ENCODE measurements at regions not wholly inside any gene's neighbourhood (a gene's known extent, or its start where the extent isn't known, plus 50 kb on each side); places are given as distances from the start of the nearest gene placed in this dataset.

DNA sequence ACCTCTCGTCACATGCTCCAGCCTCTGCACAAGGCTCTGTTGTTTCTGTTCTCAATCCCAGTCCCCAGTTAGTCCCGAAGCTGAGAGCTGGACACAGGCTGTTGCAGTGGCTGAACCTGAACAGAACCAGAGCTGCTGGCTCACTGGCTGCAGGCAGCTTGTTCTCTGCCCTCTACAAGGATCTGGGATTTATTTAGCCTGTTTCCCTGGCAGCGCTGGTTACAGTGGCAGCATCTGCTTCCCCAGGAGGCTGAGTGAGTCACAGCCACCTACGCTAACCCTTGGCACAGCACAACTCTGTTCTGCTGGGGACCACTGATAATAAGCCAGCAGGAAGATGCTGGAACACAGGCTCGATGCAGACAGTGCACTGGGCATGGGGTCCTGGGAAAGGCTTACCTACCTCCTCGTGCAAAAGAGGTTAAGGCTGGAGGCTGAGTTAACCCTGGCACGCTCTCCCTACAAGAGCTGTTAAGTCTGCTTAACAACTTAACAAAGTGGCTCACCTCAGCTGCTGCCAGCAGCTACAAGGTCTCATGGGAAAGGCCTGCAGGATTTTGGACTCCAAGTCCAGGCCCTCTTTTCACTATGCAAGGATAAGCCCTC, 299.6 kb downstream of the PCNX1 start:
- TF ChIP-seq SIN3A (IDR thresholded peaks at IDR 0.05; ENCODE audit: borderline replicate concordance, insufficient read depth, low read length), result no peak
- TF ChIP-seq POLR2AphosphoS5 (IDR thresholded peaks at IDR 0.05; ENCODE audit: low read depth, low read length), result no peak
- TF ChIP-seq TAF1 (IDR thresholded peaks at IDR 0.05; ENCODE audit: borderline replicate concordance, insufficient read depth, low read length), result no peak

DNA sequence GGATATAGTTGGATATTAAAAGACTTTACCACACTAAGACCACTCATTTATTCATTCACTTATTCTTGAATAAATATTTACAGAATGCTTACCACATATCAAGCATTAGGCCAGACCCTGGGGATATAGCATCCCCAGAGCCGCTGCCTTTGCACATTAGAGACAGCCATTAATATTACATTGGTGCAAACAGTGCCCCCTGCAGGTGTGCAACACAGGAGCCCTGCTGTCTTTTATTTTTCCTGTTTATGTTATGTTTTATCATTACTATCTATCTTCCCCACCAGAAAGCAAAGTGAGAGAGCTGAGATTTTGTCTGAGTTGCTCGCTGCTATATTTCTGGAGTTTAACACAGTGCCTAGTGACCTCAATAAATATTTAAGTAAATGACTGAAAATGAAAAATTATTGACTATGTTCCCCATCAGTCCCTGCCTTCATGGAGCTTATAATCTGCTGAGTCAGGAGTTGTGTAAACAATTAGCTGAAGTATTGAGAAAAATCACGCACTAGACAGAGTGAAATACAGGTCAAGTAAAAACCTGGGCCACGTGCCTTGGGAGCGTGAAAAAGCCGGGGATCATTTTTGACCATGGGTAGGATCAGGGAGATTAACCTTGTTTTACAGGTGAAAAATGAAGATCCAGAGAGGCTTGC, 301.6 kb downstream of the PCNX1 start:
- TF ChIP-seq TAF1 (IDR thresholded peaks at IDR 0.05; ENCODE audit: borderline replicate concordance, insufficient read depth, low read length) (no peak), FOXP2 (optimal IDR thresholded peaks at IDR 0.05; ENCODE audit: borderline replicate concordance, extremely low read depth, extremely low read length, insufficient read depth) (no peak), SIN3A (IDR thresholded peaks at IDR 0.05; ENCODE audit: borderline replicate concordance, insufficient read depth, low read length) (no peak), POLR2AphosphoS5 (IDR thresholded peaks at IDR 0.05; ENCODE audit: low read depth, low read length) (no peak)
- TF ChIP-seq, protein P1, sequence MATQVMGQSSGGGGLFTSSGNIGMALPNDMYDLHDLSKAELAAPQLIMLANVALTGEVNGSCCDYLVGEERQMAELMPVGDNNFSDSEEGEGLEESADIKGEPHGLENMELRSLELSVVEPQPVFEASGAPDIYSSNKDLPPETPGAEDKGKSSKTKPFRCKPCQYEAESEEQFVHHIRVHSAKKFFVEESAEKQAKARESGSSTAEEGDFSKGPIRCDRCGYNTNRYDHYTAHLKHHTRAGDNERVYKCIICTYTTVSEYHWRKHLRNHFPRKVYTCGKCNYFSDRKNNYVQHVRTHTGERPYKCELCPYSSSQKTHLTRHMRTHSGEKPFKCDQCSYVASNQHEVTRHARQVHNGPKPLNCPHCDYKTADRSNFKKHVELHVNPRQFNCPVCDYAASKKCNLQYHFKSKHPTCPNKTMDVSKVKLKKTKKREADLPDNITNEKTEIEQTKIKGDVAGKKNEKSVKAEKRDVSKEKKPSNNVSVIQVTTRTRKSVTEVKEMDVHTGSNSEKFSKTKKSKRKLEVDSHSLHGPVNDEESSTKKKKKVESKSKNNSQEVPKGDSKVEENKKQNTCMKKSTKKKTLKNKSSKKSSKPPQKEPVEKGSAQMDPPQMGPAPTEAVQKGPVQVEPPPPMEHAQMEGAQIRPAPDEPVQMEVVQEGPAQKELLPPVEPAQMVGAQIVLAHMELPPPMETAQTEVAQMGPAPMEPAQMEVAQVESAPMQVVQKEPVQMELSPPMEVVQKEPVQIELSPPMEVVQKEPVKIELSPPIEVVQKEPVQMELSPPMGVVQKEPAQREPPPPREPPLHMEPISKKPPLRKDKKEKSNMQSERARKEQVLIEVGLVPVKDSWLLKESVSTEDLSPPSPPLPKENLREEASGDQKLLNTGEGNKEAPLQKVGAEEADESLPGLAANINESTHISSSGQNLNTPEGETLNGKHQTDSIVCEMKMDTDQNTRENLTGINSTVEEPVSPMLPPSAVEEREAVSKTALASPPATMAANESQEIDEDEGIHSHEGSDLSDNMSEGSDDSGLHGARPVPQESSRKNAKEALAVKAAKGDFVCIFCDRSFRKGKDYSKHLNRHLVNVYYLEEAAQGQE (IDR thresholded peaks at IDR 0.05; ENCODE audit: insufficient read depth in 1 of 2, low read depth in 2 of 2, low read length in 2 of 2), result no peak

DNA sequence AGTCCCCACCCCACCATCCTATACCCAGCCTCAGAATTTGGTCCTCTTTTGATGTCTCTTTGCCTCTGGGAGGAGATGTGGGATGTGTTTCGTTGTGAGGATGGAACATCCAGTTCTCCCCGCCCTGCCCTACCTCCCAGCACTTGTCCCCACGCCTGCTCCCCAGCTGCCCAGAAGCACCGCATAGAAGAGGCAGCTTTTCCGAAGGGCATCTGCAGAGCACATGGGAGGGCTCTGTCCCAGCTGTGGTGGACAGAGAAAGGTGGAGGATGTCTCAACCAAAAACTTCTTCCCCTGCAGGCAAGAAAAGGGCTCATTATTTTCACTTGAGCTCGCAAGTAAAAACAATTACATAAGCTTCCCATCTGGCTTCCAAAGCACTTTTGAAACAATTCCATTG, 302.6 kb downstream of the PCNX1 start:
- TF ChIP-seq, protein P1 (IDR thresholded peaks at IDR 0.05; ENCODE audit: insufficient read depth in 1 of 2, low read depth in 2 of 2, low read length in 2 of 2), result no peak
- TF ChIP-seq FOXP2 (optimal IDR thresholded peaks at IDR 0.05; ENCODE audit: borderline replicate concordance, extremely low read depth, extremely low read length, insufficient read depth) (no peak), POLR2AphosphoS5 (IDR thresholded peaks at IDR 0.05; ENCODE audit: low read depth, low read length) (no peak)

DNA sequence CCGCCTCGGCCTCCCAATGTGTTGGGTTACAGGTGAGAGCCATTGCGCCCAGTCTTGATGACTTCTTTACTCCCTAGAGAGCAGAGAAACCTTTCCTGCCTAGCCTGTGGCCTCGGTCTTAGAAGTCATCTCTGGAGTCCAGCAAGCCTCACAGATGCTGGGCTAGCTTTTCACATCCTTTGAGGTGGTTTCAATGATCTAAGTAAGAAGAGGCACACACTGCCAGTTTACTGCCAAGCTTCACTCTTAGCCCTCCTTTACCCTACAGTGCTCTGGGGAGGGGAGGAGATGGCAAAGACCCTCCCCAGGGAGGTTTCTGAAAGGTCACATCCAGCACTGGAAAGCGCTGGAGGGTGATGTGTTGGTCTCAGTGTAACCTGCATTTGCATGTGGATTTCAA, 304.8 kb downstream of the PCNX1 start:
- TF ChIP-seq TAF1 (IDR thresholded peaks at IDR 0.05; ENCODE audit: borderline replicate concordance, insufficient read depth, low read length), result no peak

DNA sequence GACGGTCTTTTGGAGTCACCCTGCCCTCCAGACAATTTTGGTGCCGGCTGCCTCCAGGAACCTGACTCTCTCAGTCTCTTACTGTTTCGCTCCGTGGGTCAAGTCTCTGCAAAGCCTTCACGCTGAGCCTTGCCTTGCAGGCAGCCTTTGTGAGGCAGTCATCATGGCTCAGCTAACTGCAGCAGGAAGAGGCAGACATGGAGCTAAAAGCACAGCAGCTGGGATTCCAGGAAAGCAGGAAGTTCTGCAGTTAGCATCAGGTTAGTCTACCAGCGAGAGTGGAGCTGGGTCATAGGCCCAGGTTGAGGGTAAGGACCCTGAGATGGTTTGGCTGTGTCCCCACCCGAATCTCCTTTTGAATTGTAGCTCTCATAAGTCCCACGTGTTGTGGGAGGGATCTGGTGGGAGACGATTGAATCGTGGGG, 305.4 kb downstream of the PCNX1 start:
- TF ChIP-seq, protein P1 (IDR thresholded peaks at IDR 0.05; ENCODE audit: insufficient read depth in 1 of 2, low read depth in 2 of 2, low read length in 2 of 2), result no peak
- TF ChIP-seq FOXP2 (optimal IDR thresholded peaks at IDR 0.05; ENCODE audit: borderline replicate concordance, extremely low read depth, extremely low read length, insufficient read depth) (no peak), POLR2AphosphoS5 (IDR thresholded peaks at IDR 0.05; ENCODE audit: low read depth, low read length) (no peak), TAF1 (IDR thresholded peaks at IDR 0.05; ENCODE audit: borderline replicate concordance, insufficient read depth, low read length) (no peak), SIN3A (IDR thresholded peaks at IDR 0.05; ENCODE audit: borderline replicate concordance, insufficient read depth, low read length) (no peak)

DNA sequence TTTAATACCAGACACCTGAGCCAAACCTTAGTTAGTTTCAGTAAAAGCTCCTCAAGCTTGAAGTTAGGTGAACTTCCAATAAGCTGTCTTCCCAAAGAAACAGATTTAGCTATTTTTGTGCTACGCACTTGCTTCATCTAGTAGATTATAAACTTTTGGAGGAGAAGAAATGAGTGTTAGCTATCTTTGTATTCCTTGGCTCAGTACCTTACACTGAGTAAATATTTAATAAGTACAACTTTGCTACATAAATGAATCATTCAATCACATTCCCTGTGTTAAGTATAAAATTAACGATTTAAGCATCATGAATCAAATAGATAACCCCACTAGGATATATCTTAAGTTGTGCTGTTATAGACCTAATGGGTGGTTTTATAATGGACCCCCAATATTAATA, 307.0 kb downstream of the PCNX1 start:
- TF ChIP-seq SIN3A (IDR thresholded peaks at IDR 0.05; ENCODE audit: borderline replicate concordance, insufficient read depth, low read length), result no peak
- TF ChIP-seq POLR2AphosphoS5 (IDR thresholded peaks at IDR 0.05; ENCODE audit: low read depth, low read length), result no peak
- TF ChIP-seq FOXP2 (optimal IDR thresholded peaks at IDR 0.05; ENCODE audit: borderline replicate concordance, extremely low read depth, extremely low read length, insufficient read depth), result no peak
- TF ChIP-seq, protein P1 (IDR thresholded peaks at IDR 0.05; ENCODE audit: insufficient read depth in 1 of 2, low read depth in 2 of 2, low read length in 2 of 2), result no peak
- TF ChIP-seq TAF1 (IDR thresholded peaks at IDR 0.05; ENCODE audit: borderline replicate concordance, insufficient read depth, low read length), result no peak
